ENCODE measurements at regions not wholly inside any gene's neighbourhood (a gene's known extent, or its start where the extent isn't known, plus 50 kb on each side); places are given as distances from the start of the nearest gene placed in this dataset.
"Not testable (repeated sequence)": the region's sequence is repeated elsewhere in the genome, so short reads cannot be mapped to it uniquely, and the experiment has no call there.

DNA sequence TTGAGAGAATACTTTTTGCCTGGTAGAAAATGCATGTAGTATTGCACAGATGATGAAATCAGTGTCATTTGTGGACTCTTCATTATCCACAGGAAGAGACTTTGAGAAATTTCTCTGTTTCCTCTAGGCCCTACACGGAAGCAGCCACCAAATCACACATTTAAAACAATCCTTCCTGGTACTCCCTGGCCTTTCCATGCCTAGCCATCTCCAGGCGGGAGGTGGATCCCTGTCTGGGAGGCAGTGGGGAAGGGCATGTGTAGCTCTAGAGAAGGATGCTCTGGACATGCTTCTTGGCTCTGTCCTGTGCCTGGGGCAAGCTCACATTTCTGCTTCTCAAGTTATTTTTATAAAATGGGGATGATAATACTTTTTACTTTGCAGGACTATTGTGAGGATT lies 114.1 kb downstream of the ADAMTS15 start:
- TF ChIP-seq, protein P1, sequence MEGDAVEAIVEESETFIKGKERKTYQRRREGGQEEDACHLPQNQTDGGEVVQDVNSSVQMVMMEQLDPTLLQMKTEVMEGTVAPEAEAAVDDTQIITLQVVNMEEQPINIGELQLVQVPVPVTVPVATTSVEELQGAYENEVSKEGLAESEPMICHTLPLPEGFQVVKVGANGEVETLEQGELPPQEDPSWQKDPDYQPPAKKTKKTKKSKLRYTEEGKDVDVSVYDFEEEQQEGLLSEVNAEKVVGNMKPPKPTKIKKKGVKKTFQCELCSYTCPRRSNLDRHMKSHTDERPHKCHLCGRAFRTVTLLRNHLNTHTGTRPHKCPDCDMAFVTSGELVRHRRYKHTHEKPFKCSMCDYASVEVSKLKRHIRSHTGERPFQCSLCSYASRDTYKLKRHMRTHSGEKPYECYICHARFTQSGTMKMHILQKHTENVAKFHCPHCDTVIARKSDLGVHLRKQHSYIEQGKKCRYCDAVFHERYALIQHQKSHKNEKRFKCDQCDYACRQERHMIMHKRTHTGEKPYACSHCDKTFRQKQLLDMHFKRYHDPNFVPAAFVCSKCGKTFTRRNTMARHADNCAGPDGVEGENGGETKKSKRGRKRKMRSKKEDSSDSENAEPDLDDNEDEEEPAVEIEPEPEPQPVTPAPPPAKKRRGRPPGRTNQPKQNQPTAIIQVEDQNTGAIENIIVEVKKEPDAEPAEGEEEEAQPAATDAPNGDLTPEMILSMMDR (IDR thresholded peaks at IDR 0.05) = no peak
- Mint-ChIP-seq H3K9me3 (peaks cover 6% of the 10 kb centered on the region), H3K27ac (no peak overlapping the region), H3K4me3 (no peak overlapping the region), H3K27me3 (ENCODE audit: low read depth, poor library complexity) (no peaks in the 10 kb centered on the region), H3K36me3 (ENCODE audit: low read depth) (no peaks in the 10 kb centered on the region), H3K4me1 (peaks cover 24% of the 10 kb centered on the region)
- DNase-seq = no peak

DNA sequence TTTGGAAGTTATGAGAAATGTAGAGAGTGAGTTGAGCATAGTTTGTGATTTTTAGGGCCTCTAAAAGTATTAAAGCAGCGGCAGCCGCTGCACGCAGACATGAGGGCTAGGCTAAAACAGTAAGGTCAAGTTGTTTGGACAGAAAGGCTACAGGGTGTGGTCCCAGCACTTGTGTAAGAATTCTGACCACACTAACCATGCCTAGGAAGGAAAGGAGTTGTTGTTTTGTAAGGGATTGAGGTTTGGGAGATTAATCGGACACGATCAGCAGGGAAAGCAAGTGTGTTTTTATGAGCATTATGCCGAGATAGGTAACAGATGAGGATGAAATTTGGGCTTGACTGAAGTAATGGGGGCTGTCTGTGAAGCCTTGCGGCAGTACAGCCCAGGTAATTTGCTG lies 117.9 kb downstream of the ADAMTS15 start:
- peaks cover 22% of the 10 kb centered on the region for H3K4me1 Mint-ChIP-seq
- H3K9me3 Mint-ChIP-seq; H3K27me3 Mint-ChIP-seq (ENCODE audit: low read depth, poor library complexity); DNase-seq; H3K36me3 Mint-ChIP-seq (ENCODE audit: low read depth); H3K4me3 Mint-ChIP-seq; H3K27ac Mint-ChIP-seq: not testable (repeated sequence)

DNA sequence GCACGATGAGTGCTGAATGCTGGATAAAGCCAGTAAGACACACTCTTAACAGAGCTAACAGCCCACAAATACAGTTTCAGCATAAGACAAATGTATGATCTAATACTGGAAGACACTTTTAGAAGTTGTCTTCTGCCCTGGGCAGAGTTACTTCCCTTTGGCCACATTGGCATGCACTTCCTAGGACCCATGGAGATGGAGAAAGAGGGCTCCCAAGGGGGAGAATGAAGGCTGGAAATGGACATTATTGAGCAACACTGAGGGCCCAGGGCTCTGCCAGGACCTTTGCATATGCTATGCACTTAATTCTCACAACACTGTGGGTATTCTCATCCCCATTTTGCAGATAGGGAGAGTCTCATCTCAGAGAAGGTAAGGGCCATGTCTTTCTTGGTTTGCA lies 123.1 kb downstream of the ADAMTS15 start:
- Mint-ChIP-seq H3K27ac (no peak overlapping the region), H3K36me3 (ENCODE audit: low read depth) (no peaks in the 10 kb centered on the region), H3K27me3 (ENCODE audit: low read depth, poor library complexity) (no peaks in the 10 kb centered on the region), H3K4me1 (peaks cover 11% of the 10 kb centered on the region), H3K4me3 (no peak overlapping the region), H3K9me3 (no peaks in the 10 kb centered on the region)
- TF ChIP-seq, protein P1 (IDR thresholded peaks at IDR 0.05) = no peak
- DNase-seq = no peak

DNA sequence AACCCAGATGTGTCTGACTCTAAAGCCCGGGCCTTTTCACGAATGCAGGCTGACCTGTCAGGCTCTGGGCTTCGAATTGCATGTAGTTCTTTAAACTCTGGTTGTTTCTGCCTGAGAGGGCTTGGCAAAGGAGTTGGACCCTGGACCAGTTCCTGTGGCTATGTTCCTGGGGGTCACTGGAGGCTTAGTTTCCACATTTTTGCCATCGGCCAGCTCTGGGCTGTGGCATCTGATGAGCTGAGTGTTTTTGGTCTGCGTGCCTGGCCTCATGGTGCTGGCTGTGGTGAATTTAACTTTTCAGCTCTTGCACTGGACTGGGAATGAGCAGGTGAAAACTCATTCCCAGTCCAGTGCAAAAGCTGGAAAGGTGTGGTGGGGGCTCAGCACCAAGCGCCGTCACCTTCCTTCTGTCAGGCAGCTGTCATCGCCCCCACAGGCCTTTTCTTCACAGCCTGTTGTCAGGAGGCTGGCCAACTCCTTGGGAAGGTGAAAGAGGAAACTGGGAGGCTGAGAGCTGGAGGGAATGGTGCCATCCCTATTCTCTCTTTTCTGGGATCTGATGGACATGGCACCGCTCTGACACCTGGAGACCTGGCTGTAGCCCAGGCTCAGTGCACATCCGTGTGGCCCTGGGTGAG lies 123.6 kb downstream of the ADAMTS15 start:
- H3K4me3 Mint-ChIP-seq = no peak overlapping the region
- TF ChIP-seq, protein P1 (IDR thresholded peaks at IDR 0.05) = no peak
- no peak for DNase-seq
- no peaks in the 10 kb centered on the region for H3K36me3 Mint-ChIP-seq (ENCODE audit: low read depth)
- peaks cover 11% of the 10 kb centered on the region for H3K4me1 Mint-ChIP-seq
- no peaks in the 10 kb centered on the region for H3K9me3 Mint-ChIP-seq
- H3K27ac Mint-ChIP-seq = no peak overlapping the region
- no peaks in the 10 kb centered on the region for H3K27me3 Mint-ChIP-seq (ENCODE audit: low read depth, poor library complexity)

DNA sequence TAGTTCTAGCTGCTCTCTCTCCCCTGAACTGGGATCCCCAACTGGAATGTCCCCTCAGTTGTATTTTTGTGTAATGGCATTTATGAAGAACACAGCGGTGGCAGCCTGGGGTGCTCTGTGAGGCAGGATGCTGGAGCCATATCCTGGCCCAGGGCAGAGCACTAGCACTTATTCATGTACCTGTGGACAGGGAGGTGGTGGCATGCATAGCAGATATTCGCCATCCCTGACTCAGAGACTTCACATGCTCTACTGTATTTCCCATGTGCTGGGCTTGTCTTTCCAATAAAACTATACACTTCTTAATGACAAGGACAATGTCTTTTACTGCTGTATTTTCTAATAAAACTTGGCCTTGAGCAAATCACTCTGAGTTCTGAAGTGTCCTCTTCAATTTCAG lies 125.3 kb downstream of the ADAMTS15 start:
- Mint-ChIP-seq H3K27me3 (ENCODE audit: low read depth, poor library complexity) (no peaks in the 10 kb centered on the region), H3K27ac (no peak overlapping the region), H3K36me3 (ENCODE audit: low read depth) (no peaks in the 10 kb centered on the region), H3K4me1 (no peaks in the 10 kb centered on the region), H3K4me3 (no peak overlapping the region), H3K9me3 (no peaks in the 10 kb centered on the region)
- DNase-seq = no peak
- TF ChIP-seq, protein P1 (IDR thresholded peaks at IDR 0.05) = no peak

DNA sequence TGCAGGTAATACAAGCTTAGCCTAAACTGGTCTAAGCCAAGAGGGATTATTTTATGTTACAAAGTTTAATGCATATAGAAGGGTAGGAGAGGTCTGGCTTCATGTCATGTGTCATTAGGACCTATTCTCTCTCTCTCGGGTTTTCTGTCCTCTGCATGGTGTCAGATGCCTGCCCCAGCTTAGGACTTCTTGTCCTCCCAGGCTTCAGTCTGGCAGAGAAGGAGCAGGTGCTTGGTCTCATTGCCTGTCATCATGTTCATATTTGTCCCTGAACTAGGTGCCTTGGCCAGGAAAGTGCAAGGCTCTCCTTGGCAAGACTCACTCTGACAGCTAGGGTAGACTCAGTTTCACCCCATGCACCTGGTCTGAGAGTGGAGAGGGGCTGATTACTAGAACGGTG lies 126.3 kb downstream of the ADAMTS15 start:
- Mint-ChIP-seq H3K36me3 (ENCODE audit: low read depth) (no peaks in the 10 kb centered on the region), H3K27ac (no peak overlapping the region), H3K4me1 (no peaks in the 10 kb centered on the region), H3K4me3 (no peak overlapping the region), H3K9me3 (no peaks in the 10 kb centered on the region), H3K27me3 (ENCODE audit: low read depth, poor library complexity) (no peaks in the 10 kb centered on the region)
- no peak for DNase-seq
- TF ChIP-seq, protein P1 (IDR thresholded peaks at IDR 0.05) = no peak
